HG03045 (cell line): ENCODE measurements at regions not wholly inside any gene's neighbourhood (a gene's known extent, or its start where the extent isn't known, plus 50 kb on each side); places are given as distances from the start of the nearest gene placed in this dataset.
"Not testable (repeated sequence)": the region's sequence is repeated elsewhere in the genome, so short reads cannot be mapped to it uniquely, and the experiment has no call there.

Experiments
- ATAC-seq: cut with Tn5 transposase; IDR thresholded peaks from one replicate; pipeline ENCODE4 v1.9.1; 2021; ENCODE audit warnings: mild to moderate bottlenecking, moderate library complexity; ENCODE audit not compliant: unreplicated experiment

- no peak for ATAC-seq
These were observed 51.3 kb upstream of the EGFL6 start for GRCh38 chrX:13518126-13518525.

DNA sequence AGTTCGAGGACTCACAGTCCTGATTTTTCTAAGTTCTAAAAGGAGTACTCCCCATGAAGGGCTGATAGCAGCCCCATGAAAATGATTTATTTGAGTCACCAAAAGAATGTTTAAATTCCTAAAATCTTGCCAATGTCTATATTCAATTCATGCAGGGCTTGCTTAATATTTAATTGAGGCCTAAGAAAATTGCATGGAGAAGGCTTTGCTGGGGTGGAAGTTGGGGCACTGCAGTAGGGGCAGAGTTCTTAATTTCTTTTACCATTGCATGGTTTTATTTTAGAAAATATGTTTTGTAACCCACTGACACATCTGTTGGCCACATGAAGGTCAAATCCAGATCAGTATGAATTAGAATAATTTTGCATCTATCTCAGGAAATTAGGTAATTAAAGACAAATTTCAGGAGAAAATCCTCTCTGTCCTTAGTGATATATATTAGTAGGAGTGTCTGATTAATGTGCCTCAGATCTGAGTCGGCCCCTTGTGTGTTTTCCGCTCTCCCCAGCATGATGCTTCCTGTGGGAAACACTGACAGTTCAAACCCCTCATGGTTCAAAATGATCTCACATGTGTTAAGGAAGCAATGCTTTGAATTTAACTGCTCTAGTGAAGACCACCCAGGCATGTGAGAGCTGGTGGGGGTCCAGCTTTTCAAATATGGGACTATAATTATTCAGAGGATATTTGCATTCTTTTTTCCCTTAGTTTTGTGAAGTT lies 54.0 kb upstream of the EGFL6 start:
- no peak for ATAC-seq

- ATAC-seq = no peak
These were observed 57.5 kb upstream of the EGFL6 start for GRCh38 chrX:13511944-13512330.

DNA sequence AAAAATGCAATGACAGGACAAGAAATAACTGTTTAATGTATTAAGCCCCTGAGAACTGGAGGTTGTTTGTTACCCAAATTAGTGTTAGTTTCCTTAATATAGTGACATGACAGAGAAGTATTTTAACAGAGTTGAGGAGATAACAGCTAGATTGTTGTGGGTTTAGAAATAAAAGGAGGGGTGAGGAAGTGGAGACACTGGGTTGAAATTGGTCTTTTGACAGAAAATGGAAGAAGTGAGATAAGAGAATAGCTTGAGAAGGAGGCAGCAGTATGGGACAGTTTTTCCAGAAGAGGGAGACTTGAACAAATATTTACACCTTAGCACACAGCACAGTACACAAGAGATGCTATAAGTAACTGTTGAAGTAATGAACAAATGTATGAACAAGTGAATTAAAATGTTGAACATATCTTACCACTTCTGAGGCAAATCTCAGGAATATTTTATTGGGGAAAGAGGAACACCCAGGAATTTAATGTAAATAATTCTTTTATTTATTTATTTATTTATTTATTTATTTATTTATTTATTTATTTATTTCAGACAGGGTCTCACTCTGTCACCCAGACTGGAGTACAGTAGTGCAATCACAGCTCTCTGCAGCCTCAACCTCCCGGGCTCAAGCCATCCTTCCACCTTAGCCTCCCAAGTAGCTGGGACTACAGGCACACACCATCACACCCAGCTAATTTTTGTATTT lies 58.0 kb upstream of the EGFL6 start:
- ATAC-seq = no peak

GRCh38 chrX:13507893-13508292 lies 61.5 kb upstream of the EGFL6 start:
- ATAC-seq = no peak

DNA sequence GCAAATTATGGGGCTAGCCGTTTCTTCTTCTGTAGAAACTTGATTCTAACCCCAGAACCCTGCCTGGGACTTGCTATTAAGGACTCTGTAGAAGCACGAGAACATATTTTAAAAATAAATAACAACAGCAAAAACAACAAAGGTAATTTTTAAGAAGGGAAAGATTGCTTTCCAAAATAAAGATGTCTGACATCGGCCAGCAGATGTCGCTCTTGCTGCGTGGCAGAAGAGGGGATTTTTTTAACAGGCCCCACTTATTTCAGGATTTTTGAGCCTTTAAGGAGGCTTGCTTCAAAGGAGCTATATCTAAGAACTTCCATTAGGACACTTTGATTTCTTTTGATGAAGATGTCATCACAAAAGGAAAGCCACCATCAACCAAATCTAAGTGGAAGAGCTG lies 62.8 kb upstream of the EGFL6 start:
- ATAC-seq = no peak

DNA sequence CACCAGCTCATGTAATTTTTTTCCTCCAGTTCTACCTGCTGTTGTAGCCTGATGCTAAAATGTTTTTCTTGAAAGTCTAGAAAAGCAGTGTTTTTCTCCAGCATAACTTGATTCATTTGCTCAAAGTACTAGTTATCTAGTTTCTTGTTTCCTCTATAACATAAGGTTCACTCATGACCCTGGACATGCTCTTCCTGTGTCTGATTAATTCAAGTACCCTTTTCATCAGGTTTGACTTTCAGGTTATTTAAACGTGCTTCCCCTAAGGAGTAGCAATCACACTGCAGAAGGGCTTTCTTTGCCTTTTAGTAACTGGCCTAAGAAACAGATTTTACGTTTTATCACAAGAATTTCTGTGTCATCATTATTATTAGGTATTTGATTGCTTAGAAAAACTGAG lies 66.8 kb upstream of the EGFL6 start:
- ATAC-seq = no peak

DNA sequence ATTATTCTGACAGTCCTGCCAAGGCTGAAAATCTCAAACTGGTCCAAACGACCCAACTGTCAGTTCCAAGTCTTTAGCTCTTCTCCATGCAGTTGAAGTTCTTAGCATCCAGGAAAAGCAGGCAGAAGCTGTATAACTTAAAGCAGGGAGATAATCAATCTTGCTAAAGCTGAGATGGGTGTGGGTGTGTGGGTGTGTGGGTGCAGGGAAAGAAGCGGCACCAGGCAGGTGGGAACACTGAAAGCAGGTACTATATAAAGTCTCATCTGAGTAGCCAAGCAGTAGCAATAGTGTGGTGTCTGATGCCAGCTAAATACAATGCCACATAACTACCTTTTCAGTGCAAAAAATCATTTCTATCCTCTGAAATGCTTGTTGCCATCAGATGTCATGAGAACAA lies 69.7 kb upstream of the EGFL6 start:
- ATAC-seq = no peak

- no peak for ATAC-seq
These were observed 71.2 kb upstream of the EGFL6 start for GRCh38 chrX:13498238-13498637.

DNA sequence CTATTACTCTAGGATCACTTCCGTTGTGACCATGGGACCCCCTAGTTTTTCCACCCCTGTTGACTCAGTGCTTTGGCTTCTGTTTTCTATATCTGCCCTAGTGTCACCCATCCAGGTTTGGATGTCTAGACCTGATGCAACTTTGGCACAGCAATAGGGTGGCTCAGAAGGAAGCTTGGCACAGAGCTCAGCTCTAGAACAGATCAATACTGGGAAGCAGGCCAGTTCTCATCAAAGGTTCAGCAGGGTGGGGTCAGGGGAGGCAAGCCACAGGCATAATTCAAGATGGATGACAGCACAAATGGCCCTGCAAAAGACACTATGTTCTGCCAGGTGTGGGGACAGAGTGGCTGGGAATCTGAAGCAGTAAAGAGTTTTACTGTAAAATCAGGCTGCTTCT lies 74.2 kb upstream of the EGFL6 start:
- no peak for ATAC-seq

GRCh38 chrX:13494562-13494961 lies 74.8 kb upstream of the EGFL6 start:
- ATAC-seq = no peak

- no peak for ATAC-seq
These were observed 75.7 kb upstream of the EGFL6 start for GRCh38 chrX:13493659-13494058.

- no peak for ATAC-seq
These were observed 77.1 kb upstream of the EGFL6 start for GRCh38 chrX:13492286-13492685.

- ATAC-seq = no peak
These were observed 78.3 kb upstream of the EGFL6 start for GRCh38 chrX:13491061-13491460.

DNA sequence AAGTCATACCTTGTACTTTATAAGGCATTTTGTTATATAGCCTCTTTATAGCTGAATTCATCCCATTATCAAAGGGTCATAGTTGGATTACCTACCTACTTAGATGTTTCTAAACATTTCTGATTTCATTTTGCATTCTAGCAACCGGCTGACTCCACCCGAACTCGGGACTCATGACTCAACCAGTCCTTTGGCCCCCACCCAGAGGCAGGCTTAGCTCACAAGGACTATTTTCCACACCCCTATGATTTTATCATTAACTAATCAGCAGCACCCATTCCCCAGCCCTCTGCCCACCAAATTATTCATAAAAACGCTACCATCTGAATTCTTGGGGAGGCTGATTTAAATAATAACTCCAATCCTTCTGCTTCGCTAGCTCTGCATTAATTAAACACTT lies 79.9 kb upstream of the EGFL6 start:
- no peak for ATAC-seq

- no peak for ATAC-seq
These were observed 81.5 kb upstream of the EGFL6 start for GRCh38 chrX:13487731-13488505.

GRCh38 chrX:13485167-13485566 lies 84.2 kb upstream of the EGFL6 start:
- ATAC-seq = no peak

- no peak for ATAC-seq
These were observed 85.6 kb upstream of the EGFL6 start for GRCh38 chrX:13483773-13484172.

GRCh38 chrX:13482746-13483541 lies 86.5 kb upstream of the EGFL6 start:
- ATAC-seq = no peak

- ATAC-seq = not testable (repeated sequence)
These were observed 88.6 kb upstream of the EGFL6 start for GRCh38 chrX:13480780-13481179.

DNA sequence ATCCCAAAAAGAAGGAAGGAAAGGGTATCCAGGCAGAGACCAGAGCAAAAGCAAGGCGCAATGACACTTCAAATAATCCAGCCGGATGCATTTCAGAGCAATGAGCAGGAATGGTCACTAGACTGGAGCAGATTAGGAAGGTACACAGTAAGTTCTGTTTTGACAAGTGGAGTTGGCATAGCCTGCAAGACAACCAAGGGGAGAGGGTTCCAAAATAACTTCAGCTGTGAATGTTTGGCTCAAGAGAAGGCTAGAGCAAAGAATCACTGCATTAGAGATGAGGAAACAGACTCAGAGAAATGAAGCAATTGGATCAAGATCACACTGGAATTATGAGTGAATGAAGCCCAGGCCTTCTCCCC lies 90.0 kb upstream of the EGFL6 start:
- no peak for ATAC-seq
